DMS53 treated with DMSO at 0.1 percent for 48 hours (cell line): ENCODE measurements at regions not wholly inside any gene's neighbourhood (a gene's known extent, or its start where the extent isn't known, plus 50 kb on each side); places are given as distances from the start of the nearest gene placed in this dataset.
A peak's percentile ranks its signal among the peaks of the same experiment; 100 is the strongest.

Experiments used
- DNase-seq: peaks from one replicate; lab custom pipeline; 2025; ENCODE audit not compliant: unreplicated experiment; lab: John Stamatoyannopoulos, UW

- no peak for DNase-seq
Observed at GRCh38 chr4:36921476-36922216, 322.9 kb upstream of the NWD2 start.

GRCh38 chr4:36930562-36931111 lies 313.9 kb upstream of the NWD2 start:
- DNase-seq, result no peak

GRCh38 chr4:36944232-36944631 lies 300.3 kb upstream of the NWD2 start:
- DNase-seq, result no peak

- no peak for DNase-seq
Observed at GRCh38 chr4:36961420-36961819, 283.1 kb upstream of the NWD2 start.

GRCh38 chr4:36966756-36967460 lies 277.6 kb upstream of the NWD2 start:
- no peak for DNase-seq

GRCh38 chr4:36979533-36979932 lies 265.0 kb upstream of the NWD2 start:
- peak; percentile 95 for DNase-seq

- no peak for DNase-seq
Observed at GRCh38 chr4:36990128-36990872, 254.2 kb upstream of the NWD2 start.

- DNase-seq, result no peak
Observed at GRCh38 chr4:36997727-36998126, 246.8 kb upstream of the NWD2 start.

GRCh38 chr4:37000281-37000680 lies 244.3 kb upstream of the NWD2 start:
- no peak for DNase-seq

GRCh38 chr4:37001688-37002436 lies 242.7 kb upstream of the NWD2 start:
- DNase-seq, result no peak

GRCh38 chr4:37002625-37003024 lies 241.9 kb upstream of the NWD2 start:
- no peak for DNase-seq

GRCh38 chr4:37008199-37008598 lies 236.3 kb upstream of the NWD2 start:
- peak; percentile 99 for DNase-seq

GRCh38 chr4:37014584-37014983 lies 230.0 kb upstream of the NWD2 start:
- DNase-seq, result no peak

GRCh38 chr4:37015391-37015790 lies 229.2 kb upstream of the NWD2 start:
- no peak for DNase-seq

- DNase-seq, result no peak
Observed at GRCh38 chr4:37023504-37023903, 221.0 kb upstream of the NWD2 start.

- no peak for DNase-seq
Observed at GRCh38 chr4:37023996-37024395, 220.5 kb upstream of the NWD2 start.

- DNase-seq, result no peak
Observed at GRCh38 chr4:37040816-37041215, 203.7 kb upstream of the NWD2 start.

- no peak for DNase-seq
Observed at GRCh38 chr4:37043342-37043741, 201.2 kb upstream of the NWD2 start.

GRCh38 chr4:37051111-37051510 lies 193.4 kb upstream of the NWD2 start:
- DNase-seq, result no peak

GRCh38 chr4:37051866-37052265 lies 192.7 kb upstream of the NWD2 start:
- no peak for DNase-seq

GRCh38 chr4:37054531-37055077 lies 189.9 kb upstream of the NWD2 start:
- DNase-seq, result no peak
